K562 (cell line): ENCODE measurements at regions not wholly inside any gene's neighbourhood (a gene's known extent, or its start where the extent isn't known, plus 50 kb on each side); places are given as distances from the start of the nearest gene placed in this dataset.

Experiments
- ATAC-seq: fragments of 200-7000 bp; cut with Tn5 transposase; 3 replicates; pipeline ENCODE4 v1.9.1; 2020; ENCODE audit warnings: moderate library complexity
- BruUV-seq: library from RNA; stranded (reverse); fragments of 400-500 nt; replicated peaks from 2 replicates; lab custom pipeline; 2021; lab: Mats Ljungman, UMichigan
- CTCF ChIA-PET: fragments of 300-600 bp; formaldehyde crosslinking; extraction: SDS; loops from one replicate; lab custom pipeline; 2021; ENCODE audit warnings: low intra/inter-chr PET ratio; lab: Yijun Ruan, JAX
- POLR2A ChIA-PET: fragments of 300-600, 350-650 bp; sonication (Branson Sonifier 250); formaldehyde crosslinking; extraction: SDS; loops from one replicate; lab custom pipeline; 2021; ENCODE audit warnings: antibody characterized with exemption, inconsistent platforms; lab: Yijun Ruan, JAX
- DNase-seq, 4 experiments: peaks; one replicate each; pipeline versions ENCODE4 v3.0.0 to v3.0.0-alpha.2; 2011 to 2018; ENCODE audit warnings: low spot score in 3 of 4, mixed read lengths in 3 of 4; ENCODE audit errors: extremely low read depth in 1 of 4
- FAIRE-seq: peaks from 2 replicates; lab custom pipeline; 2011; peaks lifted over from hg19 to GRCh38; lab: Jason Lieb, UNC
- H2AFZ ChIP-seq: 2 replicates; pipeline ENCODE4 v1.6.0; 2011; ENCODE audit warnings: low read depth, low read length, control low read depth, inconsistent platforms
- H3K27ac ChIP-seq: fragments of 200-600 bp; 3 replicates; pipeline ENCODE4 v1.8.0; 2011; ENCODE audit warnings: low read depth, mild to moderate bottlenecking, control low read depth, inconsistent platforms, low read length, moderate library complexity, mixed read lengths; ENCODE audit errors: extremely low read depth
- H3K27me3 ChIP-seq, 2 experiments: fragments of 300-600 bp in 1 of 2; 2 replicates in 1 of 2; 3 replicates in 1 of 2; pipeline versions ENCODE4 v1.6.0 to v1.8.0; 2011; ENCODE audit warnings: inconsistent platforms in 2 of 2, low read length in 2 of 2, mild to moderate bottlenecking in 1 of 2, mixed read lengths in 1 of 2, moderate library complexity in 1 of 2; ENCODE audit not compliant: control insufficient read depth in 2 of 2, insufficient read depth in 2 of 2
- H3K36me3 ChIP-seq: fragments of 300-600 bp; 3 replicates; pipeline ENCODE4 v1.8.0; 2011; ENCODE audit warnings: mild to moderate bottlenecking, low read length, inconsistent platforms; ENCODE audit not compliant: control insufficient read depth, insufficient read depth
- H3K4me1 ChIP-seq, 2 experiments: fragments of 200-600 bp in 1 of 2; replicated peaks in 1 of 2; 2 replicates in 1 of 2; 3 replicates in 1 of 2; pipeline versions ENCODE4 v1.5.1 to v1.8.0; 2011; ENCODE audit warnings: inconsistent platforms in 2 of 2, low read length in 2 of 2, mild to moderate bottlenecking in 1 of 2, mixed read lengths in 1 of 2, moderate library complexity in 1 of 2; ENCODE audit not compliant: control insufficient read depth in 2 of 2, insufficient read depth in 2 of 2
- H3K4me2 ChIP-seq: 2 replicates; pipeline ENCODE4 v1.6.1; 2011; ENCODE audit warnings: low read length, control low read depth, inconsistent platforms, mixed read lengths; ENCODE audit not compliant: insufficient read depth
- H3K4me3 ChIP-seq: fragments of 200-600 bp; sonication (generic), shearing (Covaris generic); 2 replicates; pipeline ENCODE4 v1.5.1; 2016; ENCODE audit warnings: control low read depth, inconsistent platforms
- H3K79me2 ChIP-seq: fragments of 200-600 bp; 3 replicates; pipeline ENCODE4 v1.8.0; 2011; ENCODE audit warnings: low read length, inconsistent platforms; ENCODE audit not compliant: control insufficient read depth, insufficient read depth
- H3K9ac ChIP-seq, 2 experiments: 2 replicates each; pipeline versions ENCODE4 v1.6.0 to v1.6.1; 2011; ENCODE audit warnings: low read depth in 2 of 2, low read length in 2 of 2, control low read depth in 1 of 2, inconsistent platforms in 1 of 2, mild to moderate bottlenecking in 1 of 2, mixed read lengths in 1 of 2; ENCODE audit not compliant: insufficient read depth in 1 of 2
- H3K9me1 ChIP-seq: one replicate; pipeline ENCODE4 v1.6.0; 2011; ENCODE audit warnings: inconsistent platforms, mild to moderate bottlenecking, low read length, moderate library complexity; ENCODE audit not compliant: control insufficient read depth, insufficient read depth
- H3K9me3 ChIP-seq: replicated peaks from 2 replicates; pipeline ENCODE4 v1.5.1; 2011; ENCODE audit warnings: low read depth, low read length, inconsistent platforms; ENCODE audit not compliant: control insufficient read depth, insufficient read depth
- H4K20me1 ChIP-seq: replicated peaks from 2 replicates; pipeline ENCODE4 v1.6.1; 2011; ENCODE audit warnings: low read length, inconsistent platforms, mixed read lengths; ENCODE audit not compliant: control insufficient read depth, insufficient read depth
- C11orf30 ChIP-seq: fragments of 450-650 bp; IDR thresholded peaks from 2 replicates; pipeline ENCODE4 v1.6.1; 2016; ENCODE audit warnings: low read depth, mild to moderate bottlenecking
- HMG20B ChIP-seq: fragments of 250-450 bp; sonication (Bioruptor Pico); IDR thresholded peaks from 2 replicates; pipeline ENCODE4 v1.5.0; 2021; ENCODE audit warnings: mild to moderate bottlenecking
- KDM5B ChIP-seq: fragments of 200-600 bp; sonication (generic); IDR thresholded peaks from 2 replicates; pipeline ENCODE4 v1.6.1; 2012; ENCODE audit warnings: low read depth, mild to moderate bottlenecking, moderate library complexity, low read length, control low read depth, inconsistent platforms; ENCODE audit not compliant: insufficient replicate concordance
- MAZ ChIP-seq, 2 experiments: fragments of 450-650 bp in 1 of 2; sonication (generic) in 1 of 2; formaldehyde crosslinking; IDR thresholded peaks in 1 of 2; conservative IDR thresholded peaks in 1 of 2; 2 replicates each; pipeline versions ENCODE4 v1.4.0 to v1.5.0; 2020; ENCODE audit warnings: mild to moderate bottlenecking in 1 of 2, missing genetic modification reagents in 1 of 2
- POLR2AphosphoS2 ChIP-seq: IDR thresholded peaks from 2 replicates; pipeline ENCODE4 v1.6.1; 2012; ENCODE audit warnings: low read length, improper control_type of control experiment
- SMAD3 ChIP-seq: fragments of 450-650 bp; formaldehyde crosslinking; conservative IDR thresholded peaks from 2 replicates; pipeline ENCODE4 v1.4.0; 2020; ENCODE audit warnings: mild to moderate bottlenecking
- ZBTB12 ChIP-seq: fragments of 250-450 bp; sonication (Bioruptor Pico); IDR thresholded peaks from 2 replicates; pipeline ENCODE4 v1.4.0; 2020
- ZNF124 ChIP-seq: sonication (generic); formaldehyde crosslinking; IDR thresholded peaks from 2 replicates; pipeline ENCODE4 v1.8.1; 2022; ENCODE audit warnings: missing genetic modification reagents
- WGBS: fragments of 100-300 bp; shearing (Covaris generic); methylation state at CpG from one replicate; pipeline ENCODE4 v1.1.6; 2016; ENCODE audit warnings: low coverage, mixed read lengths; ENCODE audit not compliant: insufficient coverage; ENCODE audit errors: missing lambda C conversion rate; 5-methylcytosine and 5-hydroxymethylcytosine counted together
- in situ Hi-C: fragments of 300-500 bp; cut with MboI; formaldehyde crosslinking; loops from 4 replicates; pipeline ENCODE4 v1.15.0; 2018; ENCODE audit warnings: inconsistent platforms, mixed read lengths
- intact Hi-C: fragments of 100-400 bp; cut with micrococcal nuclease; formaldehyde crosslinking; loops from 2 replicates; pipeline ENCODE4 v1.14.2; 2022

- no peak overlapping the region for H2AFZ ChIP-seq
Measured at GRCh38 chr7:13639396-13639795, 350.1 kb downstream of the ETV1 start.

DNA sequence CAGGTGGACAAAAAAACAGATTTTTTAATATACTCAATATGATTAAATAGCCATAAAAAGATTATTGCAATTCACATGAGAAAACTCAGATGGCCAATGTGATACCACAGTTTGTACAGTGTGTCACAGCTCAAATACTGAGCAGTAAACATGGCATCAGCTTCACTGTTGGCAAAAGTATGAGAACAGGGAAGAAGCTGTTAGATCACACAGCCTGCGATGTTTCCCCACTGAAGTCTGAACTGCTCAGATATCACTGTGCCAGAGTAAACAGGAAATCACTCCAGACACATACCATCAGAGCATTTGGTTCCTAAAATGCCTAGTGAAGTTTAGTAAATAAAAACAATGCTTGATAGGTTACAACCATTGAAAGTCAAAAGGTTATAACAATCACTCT is 347.8 kb downstream of the ETV1 start:
- H3K9me3 ChIP-seq, result no peaks in the 10 kb centered on the region
- in situ Hi-C loops (no loop called here), intact Hi-C loops (no loop called here)
- no peak overlapping the region for H3K27ac ChIP-seq
- no peak overlapping the region for H3K9ac ChIP-seq
- WGBS, result 0% methylated on average over 1 of the region's 1 CpG
- H4K20me1 ChIP-seq, result no peaks in the 10 kb centered on the region
- CTCF ChIA-PET, result no interaction called here
- FAIRE-seq, result no peak
- H3K4me3 ChIP-seq, result no peak overlapping the region
- BruUV-seq, result no TSS peak
- no peaks in the 10 kb centered on the region for H3K79me2 ChIP-seq
- no peak for DNase-seq
- no peak for ATAC-seq
- H3K4me1 ChIP-seq, result no peaks in the 10 kb centered on the region
- POLR2A ChIA-PET, result no interaction called here
- no peaks in the 10 kb centered on the region for H3K36me3 ChIP-seq
- H3K27me3 ChIP-seq, result no peaks in the 10 kb centered on the region
- H3K4me2 ChIP-seq, result no peak overlapping the region
- no peak overlapping the region for H2AFZ ChIP-seq
- H3K9me1 ChIP-seq, result no peaks in the 10 kb centered on the region
- TF ChIP-seq MAZ (CRISPR knock-in tag; conservative IDR thresholded peaks at IDR 0.05 in 1 of 2, IDR thresholded peaks at IDR 0.05 in 1 of 2) (no peak), KDM5B (no peak)

More at GRCh38 chr7:13639396-13639795, 350.1 kb downstream of the ETV1 start:
- 0% methylated on average over 4 of the region's 4 CpGs for WGBS
- ChIA-PET POLR2A (no interaction called here), CTCF (no interaction called here)
- no peak for FAIRE-seq
- H3K27me3 ChIP-seq, result no peaks in the 10 kb centered on the region
- BruUV-seq, result no TSS peak
- H3K4me3 ChIP-seq, result no peak overlapping the region
- intact Hi-C loops, result no loop called here
- no peak overlapping the region for H3K4me2 ChIP-seq
- H3K27ac ChIP-seq, result no peak overlapping the region
- H3K36me3 ChIP-seq, result no peaks in the 10 kb centered on the region
- DNase-seq, result no peak
- TF ChIP-seq ZBTB12 (CRISPR knock-in tag) (no peak), HMG20B (CRISPR knock-in tag) (no peak), ZNF124 (CRISPR knock-in tag) (no peak), SMAD3 (no peak), POLR2AphosphoS2 (no peak), C11orf30 (no peak)
- TF ChIP-seq, all 486 proteins: peak for 0
- Histone ChIP-seq H3K9me3 (no peaks in the 10 kb centered on the region), H3K9me1 (no peaks in the 10 kb centered on the region), H4K20me1 (no peaks in the 10 kb centered on the region), H3K4me1 (no peaks in the 10 kb centered on the region), H3K79me2 (no peaks in the 10 kb centered on the region), H3K9ac (no peak overlapping the region)
- ATAC-seq, result no peak
- in situ Hi-C loops, result no loop called here
